K562 (cell line): ENCODE measurements at regions not wholly inside any gene's neighbourhood (a gene's known extent, or its start where the extent isn't known, plus 50 kb on each side); places are given as distances from the start of the nearest gene placed in this dataset.

Experiments
- ATAC-seq: fragments of 200-7000 bp; cut with Tn5 transposase; 3 replicates; pipeline ENCODE4 v1.9.1; 2020; ENCODE audit warnings: moderate library complexity
- BruUV-seq: library from RNA; stranded (reverse); fragments of 400-500 nt; replicated peaks from 2 replicates; lab custom pipeline; 2021; lab: Mats Ljungman, UMichigan
- CTCF ChIA-PET: fragments of 300-600 bp; formaldehyde crosslinking; extraction: SDS; loops from one replicate; lab custom pipeline; 2021; ENCODE audit warnings: low intra/inter-chr PET ratio; lab: Yijun Ruan, JAX
- POLR2A ChIA-PET: fragments of 300-600, 350-650 bp; sonication (Branson Sonifier 250); formaldehyde crosslinking; extraction: SDS; loops from one replicate; lab custom pipeline; 2021; ENCODE audit warnings: antibody characterized with exemption, inconsistent platforms; lab: Yijun Ruan, JAX
- DNase-seq, 4 experiments: peaks; one replicate each; pipeline versions ENCODE4 v3.0.0 to v3.0.0-alpha.2; 2011 to 2018; ENCODE audit warnings: low spot score in 3 of 4, mixed read lengths in 3 of 4; ENCODE audit errors: extremely low read depth in 1 of 4
- FAIRE-seq: peaks from 2 replicates; lab custom pipeline; 2011; peaks lifted over from hg19 to GRCh38; lab: Jason Lieb, UNC
- H2AFZ ChIP-seq: 2 replicates; pipeline ENCODE4 v1.6.0; 2011; ENCODE audit warnings: low read depth, low read length, control low read depth, inconsistent platforms
- H3K27ac ChIP-seq: fragments of 200-600 bp; 3 replicates; pipeline ENCODE4 v1.8.0; 2011; ENCODE audit warnings: low read depth, mild to moderate bottlenecking, control low read depth, inconsistent platforms, low read length, moderate library complexity, mixed read lengths; ENCODE audit errors: extremely low read depth
- H3K27me3 ChIP-seq, 2 experiments: fragments of 300-600 bp in 1 of 2; 2 replicates in 1 of 2; 3 replicates in 1 of 2; pipeline versions ENCODE4 v1.6.0 to v1.8.0; 2011; ENCODE audit warnings: inconsistent platforms in 2 of 2, low read length in 2 of 2, mild to moderate bottlenecking in 1 of 2, mixed read lengths in 1 of 2, moderate library complexity in 1 of 2; ENCODE audit not compliant: control insufficient read depth in 2 of 2, insufficient read depth in 2 of 2
- H3K36me3 ChIP-seq: fragments of 300-600 bp; 3 replicates; pipeline ENCODE4 v1.8.0; 2011; ENCODE audit warnings: mild to moderate bottlenecking, low read length, inconsistent platforms; ENCODE audit not compliant: control insufficient read depth, insufficient read depth
- H3K4me1 ChIP-seq, 2 experiments: fragments of 200-600 bp in 1 of 2; replicated peaks in 1 of 2; 2 replicates in 1 of 2; 3 replicates in 1 of 2; pipeline versions ENCODE4 v1.5.1 to v1.8.0; 2011; ENCODE audit warnings: inconsistent platforms in 2 of 2, low read length in 2 of 2, mild to moderate bottlenecking in 1 of 2, mixed read lengths in 1 of 2, moderate library complexity in 1 of 2; ENCODE audit not compliant: control insufficient read depth in 2 of 2, insufficient read depth in 2 of 2
- H3K4me2 ChIP-seq: 2 replicates; pipeline ENCODE4 v1.6.1; 2011; ENCODE audit warnings: low read length, control low read depth, inconsistent platforms, mixed read lengths; ENCODE audit not compliant: insufficient read depth
- H3K4me3 ChIP-seq: fragments of 200-600 bp; sonication (generic), shearing (Covaris generic); 2 replicates; pipeline ENCODE4 v1.5.1; 2016; ENCODE audit warnings: control low read depth, inconsistent platforms
- H3K79me2 ChIP-seq: fragments of 200-600 bp; 3 replicates; pipeline ENCODE4 v1.8.0; 2011; ENCODE audit warnings: low read length, inconsistent platforms; ENCODE audit not compliant: control insufficient read depth, insufficient read depth
- H3K9ac ChIP-seq, 2 experiments: 2 replicates each; pipeline versions ENCODE4 v1.6.0 to v1.6.1; 2011; ENCODE audit warnings: low read depth in 2 of 2, low read length in 2 of 2, control low read depth in 1 of 2, inconsistent platforms in 1 of 2, mild to moderate bottlenecking in 1 of 2, mixed read lengths in 1 of 2; ENCODE audit not compliant: insufficient read depth in 1 of 2
- H3K9me1 ChIP-seq: one replicate; pipeline ENCODE4 v1.6.0; 2011; ENCODE audit warnings: inconsistent platforms, mild to moderate bottlenecking, low read length, moderate library complexity; ENCODE audit not compliant: control insufficient read depth, insufficient read depth
- H3K9me3 ChIP-seq: replicated peaks from 2 replicates; pipeline ENCODE4 v1.5.1; 2011; ENCODE audit warnings: low read depth, low read length, inconsistent platforms; ENCODE audit not compliant: control insufficient read depth, insufficient read depth
- H4K20me1 ChIP-seq: replicated peaks from 2 replicates; pipeline ENCODE4 v1.6.1; 2011; ENCODE audit warnings: low read length, inconsistent platforms, mixed read lengths; ENCODE audit not compliant: control insufficient read depth, insufficient read depth
- BCL6 ChIP-seq: fragments of 250-450 bp; sonication (Bioruptor Pico); IDR thresholded peaks from 2 replicates; pipeline ENCODE4 v1.4.0; 2020
- CCAR2 ChIP-seq: fragments of 200-400 bp; formaldehyde crosslinking; IDR thresholded peaks from 2 replicates; pipeline ENCODE4 v1.6.1; 2017; ENCODE audit warnings: mild to moderate bottlenecking, low read depth, low read length
- DNMT1 ChIP-seq: fragments of 450-650 bp; IDR thresholded peaks from 2 replicates; pipeline ENCODE4 v1.6.1; 2016; ENCODE audit warnings: antibody characterized with exemption, mild to moderate bottlenecking
- HMGN3 ChIP-seq: IDR thresholded peaks from 2 replicates; pipeline ENCODE4 v1.6.1; 2011; ENCODE audit warnings: borderline replicate concordance, low read depth, mild to moderate bottlenecking, mixed read lengths, low read length; ENCODE audit not compliant: insufficient read length; ENCODE audit errors: extremely low read depth
- NR2F6 ChIP-seq: fragments of 450-650 bp; formaldehyde crosslinking; IDR thresholded peaks from 2 replicates; pipeline ENCODE4 v1.4.0; 2020; ENCODE audit warnings: mild to moderate bottlenecking
- PCBP2 ChIP-seq: fragments of 200-400 bp; formaldehyde crosslinking; IDR thresholded peaks from 2 replicates; pipeline ENCODE4 v1.6.1; 2018; ENCODE audit warnings: low read length, low read depth, mild to moderate bottlenecking, moderate library complexity; ENCODE audit not compliant: poor library complexity, severe bottlenecking
- ZBTB7A ChIP-seq: IDR thresholded peaks from 2 replicates; pipeline ENCODE4 v1.6.1; 2011; ENCODE audit warnings: low read depth, mild to moderate bottlenecking, low read length, moderate library complexity, borderline replicate concordance; ENCODE audit not compliant: control insufficient read depth
- ZC3H11A ChIP-seq: IDR thresholded peaks from 2 replicates; pipeline ENCODE4 v1.6.1; 2012; ENCODE audit warnings: low read depth, low read length, improper control_type of control experiment
- ZEB2 ChIP-seq: fragments of 450-650 bp; IDR thresholded peaks from 2 replicates; pipeline ENCODE4 v1.6.1; 2016
- ZNF668 ChIP-seq: fragments of 250-450 bp; sonication (Bioruptor Pico); IDR thresholded peaks from 2 replicates; pipeline ENCODE4 v1.8.0; 2022; ENCODE audit warnings: mild to moderate bottlenecking, inconsistent platforms
- WGBS: fragments of 100-300 bp; shearing (Covaris generic); methylation state at CpG from one replicate; pipeline ENCODE4 v1.1.6; 2016; ENCODE audit warnings: low coverage, mixed read lengths; ENCODE audit not compliant: insufficient coverage; ENCODE audit errors: missing lambda C conversion rate; 5-methylcytosine and 5-hydroxymethylcytosine counted together
- in situ Hi-C: fragments of 300-500 bp; cut with MboI; formaldehyde crosslinking; loops from 4 replicates; pipeline ENCODE4 v1.15.0; 2018; ENCODE audit warnings: inconsistent platforms, mixed read lengths
- intact Hi-C: fragments of 100-400 bp; cut with micrococcal nuclease; formaldehyde crosslinking; loops from 2 replicates; pipeline ENCODE4 v1.14.2; 2022
- TF ChIP-seq, protein P1 (sequence below): fragments of 150-350 bp; conservative IDR thresholded peaks from 2 replicates; pipeline ENCODE4 v1.6.1; 2014; ENCODE audit warnings: low read length
- TF ChIP-seq, protein P2 (sequence below): sonication (generic); formaldehyde crosslinking; IDR thresholded peaks from 2 replicates; pipeline ENCODE4 v1.8.1; 2023; ENCODE audit warnings: missing genetic modification reagents, mild to moderate bottlenecking, borderline replicate concordance

DNA sequence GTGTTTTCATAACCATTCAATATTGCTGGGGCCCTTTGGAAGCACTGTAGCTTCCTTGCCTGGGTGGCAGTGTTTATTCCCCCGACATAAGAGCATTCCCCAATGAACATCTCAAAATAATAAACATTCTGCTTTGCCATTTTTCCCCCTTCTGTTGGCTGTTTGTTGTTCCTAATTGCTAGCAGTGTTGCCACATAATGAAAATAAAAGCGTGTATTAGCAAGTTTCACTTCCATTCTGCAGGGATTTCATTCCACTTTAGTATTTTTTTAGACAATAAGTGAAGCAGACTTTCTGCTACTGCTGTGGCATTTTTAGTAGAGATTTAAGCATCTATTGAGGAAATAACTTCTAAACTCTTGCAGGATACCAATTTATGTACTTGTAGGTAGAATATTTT, 154.7 kb upstream of the GALNT13 start:
- Histone ChIP-seq H4K20me1 (no peaks in the 10 kb centered on the region), H3K4me1 (no peaks in the 10 kb centered on the region), H3K9me1 (no peaks in the 10 kb centered on the region), H3K36me3 (no peaks in the 10 kb centered on the region), H3K27ac (no peak overlapping the region), H3K4me2 (no peak overlapping the region), H2AFZ (no peak overlapping the region), H3K27me3 (no peaks in the 10 kb centered on the region), H3K9ac (no peak overlapping the region), H3K4me3 (no peak overlapping the region), H3K79me2 (no peaks in the 10 kb centered on the region), H3K9me3 (0 out of 2 replicates have a peak, but pooled peaks cover 2% of the 10 kb centered on the region)
- BruUV-seq, result no TSS peak
- in situ Hi-C loops (no loop called here), intact Hi-C loops (no loop called here)
- TF ChIP-seq NR2F6 (no peak), ZBTB7A (no peak), HMGN3 (no peak), ZEB2 (no peak), ZC3H11A (no peak), DNMT1 (no peak), CCAR2 (no peak), BCL6 (no peak), ZNF668 (CRISPR knock-in tag) (no peak), PCBP2 (no peak)
- TF ChIP-seq, protein P1, sequence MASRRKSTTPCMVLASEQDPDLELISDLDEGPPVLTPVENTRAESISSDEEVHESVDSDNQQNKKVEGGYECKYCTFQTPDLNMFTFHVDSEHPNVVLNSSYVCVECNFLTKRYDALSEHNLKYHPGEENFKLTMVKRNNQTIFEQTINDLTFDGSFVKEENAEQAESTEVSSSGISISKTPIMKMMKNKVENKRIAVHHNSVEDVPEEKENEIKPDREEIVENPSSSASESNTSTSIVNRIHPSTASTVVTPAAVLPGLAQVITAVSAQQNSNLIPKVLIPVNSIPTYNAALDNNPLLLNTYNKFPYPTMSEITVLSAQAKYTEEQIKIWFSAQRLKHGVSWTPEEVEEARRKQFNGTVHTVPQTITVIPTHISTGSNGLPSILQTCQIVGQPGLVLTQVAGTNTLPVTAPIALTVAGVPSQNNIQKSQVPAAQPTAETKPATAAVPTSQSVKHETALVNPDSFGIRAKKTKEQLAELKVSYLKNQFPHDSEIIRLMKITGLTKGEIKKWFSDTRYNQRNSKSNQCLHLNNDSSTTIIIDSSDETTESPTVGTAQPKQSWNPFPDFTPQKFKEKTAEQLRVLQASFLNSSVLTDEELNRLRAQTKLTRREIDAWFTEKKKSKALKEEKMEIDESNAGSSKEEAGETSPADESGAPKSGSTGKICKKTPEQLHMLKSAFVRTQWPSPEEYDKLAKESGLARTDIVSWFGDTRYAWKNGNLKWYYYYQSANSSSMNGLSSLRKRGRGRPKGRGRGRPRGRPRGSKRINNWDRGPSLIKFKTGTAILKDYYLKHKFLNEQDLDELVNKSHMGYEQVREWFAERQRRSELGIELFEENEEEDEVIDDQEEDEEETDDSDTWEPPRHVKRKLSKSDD, result no peak
- TF ChIP-seq, protein P2, sequence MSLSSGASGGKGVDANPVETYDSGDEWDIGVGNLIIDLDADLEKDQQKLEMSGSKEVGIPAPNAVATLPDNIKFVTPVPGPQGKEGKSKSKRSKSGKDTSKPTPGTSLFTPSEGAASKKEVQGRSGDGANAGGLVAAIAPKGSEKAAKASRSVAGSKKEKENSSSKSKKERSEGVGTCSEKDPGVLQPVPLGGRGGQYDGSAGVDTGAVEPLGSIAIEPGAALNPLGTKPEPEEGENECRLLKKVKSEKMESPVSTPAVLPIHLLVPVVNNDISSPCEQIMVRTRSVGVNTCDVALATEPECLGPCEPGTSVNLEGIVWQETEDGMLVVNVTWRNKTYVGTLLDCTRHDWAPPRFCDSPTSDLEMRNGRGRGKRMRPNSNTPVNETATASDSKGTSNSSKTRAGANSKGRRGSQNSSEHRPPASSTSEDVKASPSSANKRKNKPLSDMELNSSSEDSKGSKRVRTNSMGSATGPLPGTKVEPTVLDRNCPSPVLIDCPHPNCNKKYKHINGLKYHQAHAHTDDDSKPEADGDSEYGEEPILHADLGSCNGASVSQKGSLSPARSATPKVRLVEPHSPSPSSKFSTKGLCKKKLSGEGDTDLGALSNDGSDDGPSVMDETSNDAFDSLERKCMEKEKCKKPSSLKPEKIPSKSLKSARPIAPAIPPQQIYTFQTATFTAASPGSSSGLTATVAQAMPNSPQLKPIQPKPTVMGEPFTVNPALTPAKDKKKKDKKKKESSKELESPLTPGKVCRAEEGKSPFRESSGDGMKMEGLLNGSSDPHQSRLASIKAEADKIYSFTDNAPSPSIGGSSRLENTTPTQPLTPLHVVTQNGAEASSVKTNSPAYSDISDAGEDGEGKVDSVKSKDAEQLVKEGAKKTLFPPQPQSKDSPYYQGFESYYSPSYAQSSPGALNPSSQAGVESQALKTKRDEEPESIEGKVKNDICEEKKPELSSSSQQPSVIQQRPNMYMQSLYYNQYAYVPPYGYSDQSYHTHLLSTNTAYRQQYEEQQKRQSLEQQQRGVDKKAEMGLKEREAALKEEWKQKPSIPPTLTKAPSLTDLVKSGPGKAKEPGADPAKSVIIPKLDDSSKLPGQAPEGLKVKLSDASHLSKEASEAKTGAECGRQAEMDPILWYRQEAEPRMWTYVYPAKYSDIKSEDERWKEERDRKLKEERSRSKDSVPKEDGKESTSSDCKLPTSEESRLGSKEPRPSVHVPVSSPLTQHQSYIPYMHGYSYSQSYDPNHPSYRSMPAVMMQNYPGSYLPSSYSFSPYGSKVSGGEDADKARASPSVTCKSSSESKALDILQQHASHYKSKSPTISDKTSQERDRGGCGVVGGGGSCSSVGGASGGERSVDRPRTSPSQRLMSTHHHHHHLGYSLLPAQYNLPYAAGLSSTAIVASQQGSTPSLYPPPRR (CRISPR knock-in tag), result no peak
- FAIRE-seq (no peak), DNase-seq (no peak), ATAC-seq (no peak)
- ChIA-PET CTCF (no interaction called here), POLR2A (no interaction called here)
- WGBS, result 0% methylated on average over 2 of the region's 2 CpGs
